ENCODE measurements at regions not wholly inside any gene's neighbourhood (a gene's known extent, or its start where the extent isn't known, plus 50 kb on each side); places are given as distances from the start of the nearest gene placed in this dataset.

DNA sequence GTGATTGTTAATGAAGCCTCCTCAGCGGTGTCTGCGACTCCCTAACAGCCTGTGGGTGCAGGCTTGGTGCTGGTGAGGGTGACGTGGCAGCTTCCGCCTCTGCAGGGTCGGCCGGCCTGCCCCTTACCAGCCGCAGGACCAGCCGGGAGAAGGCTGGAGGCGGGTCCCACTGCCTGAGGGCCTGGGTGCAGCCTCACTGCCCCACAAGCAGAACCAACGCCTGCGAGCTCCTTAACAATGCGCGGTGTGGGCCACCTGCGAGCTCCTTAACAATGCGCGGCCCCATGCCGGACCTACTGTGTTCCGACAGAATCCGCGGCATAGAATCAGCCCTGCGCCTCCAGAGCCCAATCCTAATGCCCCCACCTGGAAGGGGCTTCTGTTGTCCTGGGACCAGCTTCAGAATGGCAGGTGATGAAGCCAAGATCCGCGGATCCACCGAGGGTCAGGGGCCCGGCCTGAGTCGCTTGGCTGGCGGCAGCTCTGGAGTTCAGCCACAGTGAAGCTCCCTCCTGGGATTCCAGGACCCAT, 54.4 kb upstream of the AJAP1 start:
- Histone ChIP-seq H3K9me2 (replicated peaks; ENCODE audit: control insufficient read depth, low read length) (no peaks in the 10 kb centered on the region), H3K4me3 (ENCODE audit: low read length) (no peak overlapping the region), H3K79me2 (ENCODE audit: control insufficient read depth, low read length) (no peaks in the 10 kb centered on the region), H3K9me3 (ENCODE audit: control insufficient read depth, insufficient read depth, low read length) (no peaks in the 10 kb centered on the region), H3F3A (ENCODE audit: control insufficient read depth, insufficient read depth) (no peaks in the 10 kb centered on the region), H3K27me3 (ENCODE audit: control insufficient read depth, low read length) (peaks cover 13% of the 10 kb centered on the region), H3K4me1 (ENCODE audit: control insufficient read depth, low read length) (no peaks in the 10 kb centered on the region), H4K20me1 (ENCODE audit: control insufficient read depth, insufficient read depth, low read depth, low read length) (no peaks in the 10 kb centered on the region), H3K36me3 (ENCODE audit: control insufficient read depth, low read length) (no peaks in the 10 kb centered on the region), H3K4me2 (ENCODE audit: low read length) (no peak overlapping the region), H3K27ac (ENCODE audit: low read depth, low read length) (no peak overlapping the region)
- TF ChIP-seq, protein P1, sequence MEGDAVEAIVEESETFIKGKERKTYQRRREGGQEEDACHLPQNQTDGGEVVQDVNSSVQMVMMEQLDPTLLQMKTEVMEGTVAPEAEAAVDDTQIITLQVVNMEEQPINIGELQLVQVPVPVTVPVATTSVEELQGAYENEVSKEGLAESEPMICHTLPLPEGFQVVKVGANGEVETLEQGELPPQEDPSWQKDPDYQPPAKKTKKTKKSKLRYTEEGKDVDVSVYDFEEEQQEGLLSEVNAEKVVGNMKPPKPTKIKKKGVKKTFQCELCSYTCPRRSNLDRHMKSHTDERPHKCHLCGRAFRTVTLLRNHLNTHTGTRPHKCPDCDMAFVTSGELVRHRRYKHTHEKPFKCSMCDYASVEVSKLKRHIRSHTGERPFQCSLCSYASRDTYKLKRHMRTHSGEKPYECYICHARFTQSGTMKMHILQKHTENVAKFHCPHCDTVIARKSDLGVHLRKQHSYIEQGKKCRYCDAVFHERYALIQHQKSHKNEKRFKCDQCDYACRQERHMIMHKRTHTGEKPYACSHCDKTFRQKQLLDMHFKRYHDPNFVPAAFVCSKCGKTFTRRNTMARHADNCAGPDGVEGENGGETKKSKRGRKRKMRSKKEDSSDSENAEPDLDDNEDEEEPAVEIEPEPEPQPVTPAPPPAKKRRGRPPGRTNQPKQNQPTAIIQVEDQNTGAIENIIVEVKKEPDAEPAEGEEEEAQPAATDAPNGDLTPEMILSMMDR (IDR thresholded peaks at IDR 0.05; ENCODE audit: low read depth, low read length, poor library complexity, severe bottlenecking) = no peak
- no peak for TF ChIP-seq EZH2phosphoT487 (IDR thresholded peaks at IDR 0.05; ENCODE audit: borderline replicate concordance, low read length)

DNA sequence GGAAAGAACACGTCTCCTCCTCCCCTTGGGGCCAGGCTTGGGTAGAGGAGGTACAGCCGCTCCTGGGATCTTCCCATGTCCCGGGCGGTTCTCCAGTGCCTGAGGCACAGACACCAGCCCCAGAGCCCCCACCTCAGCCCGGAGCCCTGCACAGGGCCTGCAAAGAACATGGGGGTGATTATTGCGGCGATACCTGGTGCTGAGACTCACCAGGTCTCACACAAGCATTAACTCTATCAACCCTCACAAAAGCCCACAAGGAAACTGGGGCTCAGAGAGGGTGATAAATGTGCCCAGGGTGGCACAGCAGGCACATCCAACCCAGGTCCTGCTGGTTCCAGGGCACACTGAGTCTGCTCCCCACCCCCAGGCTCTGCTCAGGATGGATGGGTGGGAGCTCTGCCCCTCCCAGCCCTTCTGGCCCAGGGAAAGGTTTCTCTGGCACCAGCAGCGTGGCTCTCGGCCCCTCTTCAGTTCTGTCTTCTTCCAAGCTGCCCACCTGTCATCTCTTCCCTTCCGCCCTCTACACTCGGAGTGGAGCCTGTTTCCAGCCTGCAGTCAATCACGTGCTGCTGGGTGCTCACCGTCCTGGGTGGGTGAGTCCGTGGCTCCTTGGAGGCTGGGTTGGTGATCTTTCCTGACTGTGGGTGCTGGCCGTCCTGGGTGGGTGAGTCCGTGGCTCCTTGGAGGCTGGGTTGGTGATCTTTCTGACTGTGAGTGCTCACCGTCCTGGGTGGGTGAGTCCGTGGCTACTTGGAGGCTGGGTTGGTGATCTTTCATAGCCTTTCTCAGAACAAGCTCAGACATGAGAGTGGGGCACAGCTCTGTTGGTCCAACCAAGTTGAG, 53.6 kb upstream of the AJAP1 start:
- no peaks in the 10 kb centered on the region for H3K9me2 ChIP-seq (replicated peaks; ENCODE audit: control insufficient read depth, low read length)
- H3K4me2 ChIP-seq (ENCODE audit: low read length) = no peak overlapping the region
- H4K20me1 ChIP-seq (ENCODE audit: control insufficient read depth, insufficient read depth, low read depth, low read length) = no peaks in the 10 kb centered on the region
- H3K27ac ChIP-seq (ENCODE audit: low read depth, low read length) = no peak overlapping the region
- H3K9me3 ChIP-seq (ENCODE audit: control insufficient read depth, insufficient read depth, low read length) = no peaks in the 10 kb centered on the region
- H3K27me3 ChIP-seq (ENCODE audit: control insufficient read depth, low read length) = peaks cover 21% of the 10 kb centered on the region
- no peaks in the 10 kb centered on the region for H3K4me1 ChIP-seq (ENCODE audit: control insufficient read depth, low read length)
- no peaks in the 10 kb centered on the region for H3K79me2 ChIP-seq (ENCODE audit: control insufficient read depth, low read length)
- H3F3A ChIP-seq (ENCODE audit: control insufficient read depth, insufficient read depth) = no peaks in the 10 kb centered on the region
- H3K36me3 ChIP-seq (ENCODE audit: control insufficient read depth, low read length) = no peaks in the 10 kb centered on the region
- no peak overlapping the region for H3K4me3 ChIP-seq (ENCODE audit: low read length)
- no peak for TF ChIP-seq EZH2phosphoT487 (IDR thresholded peaks at IDR 0.05; ENCODE audit: borderline replicate concordance, low read length)
- TF ChIP-seq, protein P1 (IDR thresholded peaks at IDR 0.05; ENCODE audit: low read depth, low read length, poor library complexity, severe bottlenecking) = no peak

DNA sequence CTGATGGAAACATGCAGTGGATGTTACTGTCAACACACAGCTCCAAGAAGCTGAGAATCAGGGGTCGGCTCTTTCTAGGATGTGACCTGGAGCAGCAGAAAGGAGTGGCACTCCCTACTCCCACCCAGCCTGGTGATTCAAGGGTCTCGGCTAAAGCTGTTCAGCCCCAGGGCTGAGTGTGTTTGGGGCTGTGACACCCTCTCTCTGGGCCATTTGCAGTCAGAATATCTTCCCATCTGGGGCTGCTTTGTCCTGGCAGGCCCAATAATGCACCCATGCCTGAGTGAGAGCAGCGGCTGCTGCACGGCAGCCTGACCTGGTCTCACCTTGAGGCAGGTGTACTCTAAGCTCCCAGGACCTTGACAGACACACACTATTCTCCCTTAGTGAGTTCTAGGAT, 52.5 kb upstream of the AJAP1 start:
- Histone ChIP-seq H3K79me2 (ENCODE audit: control insufficient read depth, low read length) (no peaks in the 10 kb centered on the region), H3K9me3 (ENCODE audit: control insufficient read depth, insufficient read depth, low read length) (no peaks in the 10 kb centered on the region), H3K4me1 (ENCODE audit: control insufficient read depth, low read length) (no peaks in the 10 kb centered on the region), H3F3A (ENCODE audit: control insufficient read depth, insufficient read depth) (no peaks in the 10 kb centered on the region), H3K36me3 (ENCODE audit: control insufficient read depth, low read length) (no peaks in the 10 kb centered on the region), H3K4me3 (ENCODE audit: low read length) (no peak overlapping the region), H3K27me3 (ENCODE audit: control insufficient read depth, low read length) (peaks cover 28% of the 10 kb centered on the region), H3K27ac (ENCODE audit: low read depth, low read length) (no peak overlapping the region), H3K4me2 (ENCODE audit: low read length) (no peak overlapping the region), H4K20me1 (ENCODE audit: control insufficient read depth, insufficient read depth, low read depth, low read length) (no peaks in the 10 kb centered on the region), H3K9me2 (replicated peaks; ENCODE audit: control insufficient read depth, low read length) (no peaks in the 10 kb centered on the region)
- TF ChIP-seq, protein P1 (IDR thresholded peaks at IDR 0.05; ENCODE audit: low read depth, low read length, poor library complexity, severe bottlenecking) = no peak
- TF ChIP-seq EZH2phosphoT487 (IDR thresholded peaks at IDR 0.05; ENCODE audit: borderline replicate concordance, low read length) = no peak

Measured in DOHH2 (cell line).